CD4-positive, alpha-beta T cell (primary cell): ENCODE measurements at regions not wholly inside any gene's neighbourhood (a gene's known extent, or its start where the extent isn't known, plus 50 kb on each side); places are given as distances from the start of the nearest gene placed in this dataset.

Experiments
- ATAC-seq: fragments of 200-7000 bp; cut with Tn5 transposase; one replicate; pipeline ENCODE4 v1.10.0; 2022; ENCODE audit warnings: mild to moderate bottlenecking; ENCODE audit not compliant: poor library complexity
- CTCF ChIA-PET: fragments of 350-600 bp; sonication (Branson Sonifier 250); formaldehyde crosslinking; loops from one replicate; lab custom pipeline; 2021; ENCODE audit warnings: antibody characterized with exemption, inconsistent platforms; lab: Charles Lee
- POLR2A ChIA-PET: fragments of 350-600 bp; sonication (Branson Sonifier 250); formaldehyde crosslinking; loops from one replicate; lab custom pipeline; 2021; ENCODE audit warnings: antibody characterized with exemption, inconsistent platforms; lab: Charles Lee
- DNase-seq, 14 experiments: peaks; one replicate each; pipeline ENCODE4 v3.0.0-alpha.2; 2013 to 2020; ENCODE audit warnings: mixed read lengths in 2 of 14
- H3K27ac ChIP-seq, 2 donors: one replicate each; pipeline versions ENCODE4 v1.5.1 to v1.7.0; 2013; ENCODE audit warnings: low read length in 2 of 2, low read depth in 1 of 2, mild to moderate bottlenecking in 1 of 2
- H3K27me3 ChIP-seq, 2 experiments: 1 replicate in 1 of 2; 2 replicates in 1 of 2; pipeline versions ENCODE4 v1.6.1 to v1.7.0; 2013; ENCODE audit warnings: low read length in 2 of 2, control low read depth in 1 of 2, mild to moderate bottlenecking in 1 of 2, moderate library complexity in 1 of 2; ENCODE audit not compliant: insufficient read depth in 2 of 2, control insufficient read depth in 1 of 2
- H3K36me3 ChIP-seq: one replicate; pipeline ENCODE4 v1.6.1; 2013; ENCODE audit warnings: low read length, control low read depth; ENCODE audit not compliant: insufficient read depth
- H3K4me1 ChIP-seq: one replicate; pipeline ENCODE4 v1.6.1; 2013; ENCODE audit warnings: low read length, control low read depth; ENCODE audit not compliant: insufficient read depth
- H3K4me3 ChIP-seq: one replicate; pipeline ENCODE4 v1.5.1; 2013; ENCODE audit warnings: mild to moderate bottlenecking, low read length, moderate library complexity
- H3K9me3 ChIP-seq, 2 experiments: 1 replicate in 1 of 2; 2 replicates in 1 of 2; pipeline versions ENCODE4 v1.6.1 to v1.7.0; 2013; ENCODE audit warnings: low read length in 2 of 2, mild to moderate bottlenecking in 2 of 2, control low read depth in 1 of 2, moderate library complexity in 1 of 2; ENCODE audit not compliant: control insufficient read depth in 1 of 2, insufficient read depth in 1 of 2
- H3K27ac Mint-ChIP-seq: one replicate; pipeline ENCODE4 v1.8.0; 2020; ENCODE audit warnings: mixed read lengths
- H3K27me3 Mint-ChIP-seq: one replicate; pipeline ENCODE4 v1.8.0; 2021; ENCODE audit warnings: mixed read lengths
- H3K36me3 Mint-ChIP-seq: one replicate; pipeline ENCODE4 v1.8.0; 2021; ENCODE audit warnings: low read depth, mixed read lengths
- H3K4me1 Mint-ChIP-seq: one replicate; pipeline ENCODE4 v1.8.0; 2021; ENCODE audit warnings: low read depth, mixed read lengths
- H3K4me3 Mint-ChIP-seq: one replicate; pipeline ENCODE4 v1.8.0; 2020; ENCODE audit warnings: mild to moderate bottlenecking, mixed read lengths
- H3K9me3 Mint-ChIP-seq: one replicate; pipeline ENCODE4 v1.8.0; 2020; ENCODE audit warnings: mixed read lengths
- intact Hi-C, 2 experiments: fragments of 100-400 bp; cut with DNase I in 1 of 2; cut with micrococcal nuclease in 1 of 2; formaldehyde crosslinking; loops; one replicate each; pipeline versions ENCODE4 v1.15.1 to v1.9.0; 2023 to 2025; cut with DNase I, micrococcal nuclease
- TF ChIP-seq, protein P1 (sequence below): fragments of 200-600 bp; IDR thresholded peaks from one replicate; pipeline ENCODE4 v1.8.0; 2022; ENCODE audit warnings: antibody characterized with exemption, mild to moderate bottlenecking

DNA sequence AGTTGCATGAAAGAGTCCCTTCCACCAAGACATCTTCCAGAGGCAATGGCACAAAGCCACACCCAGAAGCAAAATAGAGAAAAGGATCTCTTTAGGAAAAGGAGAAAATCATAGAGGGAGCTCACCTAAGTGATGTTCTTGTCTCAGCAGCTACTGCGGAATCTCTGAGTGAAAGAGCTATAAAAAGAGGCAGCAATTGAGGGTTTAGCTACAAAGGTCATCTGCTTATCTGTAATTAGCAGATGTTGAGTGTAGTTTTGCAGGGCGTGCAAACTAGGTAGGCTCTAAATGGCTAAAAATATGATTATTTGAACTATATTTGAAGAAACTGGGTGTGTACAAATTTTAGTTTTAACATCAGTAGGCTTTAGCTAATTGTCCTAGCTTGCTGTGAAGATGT is 276.0 kb downstream of the HS3ST1 start:
- H3K4me1 ChIP-seq: no peaks in the 10 kb centered on the region
- peaks cover 10% of the 10 kb centered on the region for H3K27me3 Mint-ChIP-seq
- H3K27ac ChIP-seq: no peak overlapping the region
- intact Hi-C loops: no loop called here
- no peaks in the 10 kb centered on the region for H3K9me3 ChIP-seq
- DNase-seq (no peak), ATAC-seq (no peak)
- no peaks in the 10 kb centered on the region for H3K36me3 ChIP-seq
- no peak overlapping the region for H3K4me3 ChIP-seq
- no peaks in the 10 kb centered on the region for H3K27me3 ChIP-seq
- POLR2A ChIA-PET: no interaction called here
- no peaks in the 10 kb centered on the region for H3K9me3 Mint-ChIP-seq
- peaks cover 13% of the 10 kb centered on the region for H3K4me1 Mint-ChIP-seq
- H3K4me3 Mint-ChIP-seq: no peak overlapping the region
- no peak overlapping the region for H3K27ac Mint-ChIP-seq
- no peaks in the 10 kb centered on the region for H3K36me3 Mint-ChIP-seq
- TF ChIP-seq, protein P1, sequence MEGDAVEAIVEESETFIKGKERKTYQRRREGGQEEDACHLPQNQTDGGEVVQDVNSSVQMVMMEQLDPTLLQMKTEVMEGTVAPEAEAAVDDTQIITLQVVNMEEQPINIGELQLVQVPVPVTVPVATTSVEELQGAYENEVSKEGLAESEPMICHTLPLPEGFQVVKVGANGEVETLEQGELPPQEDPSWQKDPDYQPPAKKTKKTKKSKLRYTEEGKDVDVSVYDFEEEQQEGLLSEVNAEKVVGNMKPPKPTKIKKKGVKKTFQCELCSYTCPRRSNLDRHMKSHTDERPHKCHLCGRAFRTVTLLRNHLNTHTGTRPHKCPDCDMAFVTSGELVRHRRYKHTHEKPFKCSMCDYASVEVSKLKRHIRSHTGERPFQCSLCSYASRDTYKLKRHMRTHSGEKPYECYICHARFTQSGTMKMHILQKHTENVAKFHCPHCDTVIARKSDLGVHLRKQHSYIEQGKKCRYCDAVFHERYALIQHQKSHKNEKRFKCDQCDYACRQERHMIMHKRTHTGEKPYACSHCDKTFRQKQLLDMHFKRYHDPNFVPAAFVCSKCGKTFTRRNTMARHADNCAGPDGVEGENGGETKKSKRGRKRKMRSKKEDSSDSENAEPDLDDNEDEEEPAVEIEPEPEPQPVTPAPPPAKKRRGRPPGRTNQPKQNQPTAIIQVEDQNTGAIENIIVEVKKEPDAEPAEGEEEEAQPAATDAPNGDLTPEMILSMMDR: no peak
- CTCF ChIA-PET: no interaction called here

DNA sequence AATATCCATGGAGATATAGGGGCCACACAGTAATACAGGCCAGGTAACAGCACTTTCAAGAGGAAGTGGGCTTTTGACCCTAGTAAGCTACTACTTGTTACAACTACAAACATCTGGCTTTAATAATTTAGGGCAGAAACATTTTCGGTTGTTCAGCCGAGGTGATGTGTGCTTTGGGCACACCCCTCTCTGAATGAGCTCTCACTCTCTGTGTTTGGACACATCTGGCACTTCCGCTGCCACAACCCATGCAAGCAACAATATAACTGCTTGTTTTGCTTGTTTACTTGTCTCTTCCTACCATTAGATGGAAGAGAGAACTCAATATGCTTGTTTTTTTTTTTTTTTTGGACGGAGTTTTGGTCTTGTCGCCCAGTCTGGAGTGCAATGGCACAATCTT is 277.2 kb downstream of the HS3ST1 start:
- Mint-ChIP-seq H3K9me3 (no peaks in the 10 kb centered on the region), H3K36me3 (no peaks in the 10 kb centered on the region), H3K4me1 (peaks cover 13% of the 10 kb centered on the region), H3K27me3 (peaks cover 10% of the 10 kb centered on the region), H3K4me3 (no peak overlapping the region), H3K27ac (no peak overlapping the region)
- DNase-seq (no peak), ATAC-seq (no peak)
- no peak overlapping the region for H3K27ac ChIP-seq
- POLR2A ChIA-PET: no interaction called here
- H3K27me3 ChIP-seq: no peaks in the 10 kb centered on the region
- H3K36me3 ChIP-seq: no peaks in the 10 kb centered on the region
- no peaks in the 10 kb centered on the region for H3K4me1 ChIP-seq
- TF ChIP-seq, protein P1: no peak
- no peak overlapping the region for H3K4me3 ChIP-seq
- intact Hi-C loops: no loop called here
- no peaks in the 10 kb centered on the region for H3K9me3 ChIP-seq
- CTCF ChIA-PET: no interaction called here

DNA sequence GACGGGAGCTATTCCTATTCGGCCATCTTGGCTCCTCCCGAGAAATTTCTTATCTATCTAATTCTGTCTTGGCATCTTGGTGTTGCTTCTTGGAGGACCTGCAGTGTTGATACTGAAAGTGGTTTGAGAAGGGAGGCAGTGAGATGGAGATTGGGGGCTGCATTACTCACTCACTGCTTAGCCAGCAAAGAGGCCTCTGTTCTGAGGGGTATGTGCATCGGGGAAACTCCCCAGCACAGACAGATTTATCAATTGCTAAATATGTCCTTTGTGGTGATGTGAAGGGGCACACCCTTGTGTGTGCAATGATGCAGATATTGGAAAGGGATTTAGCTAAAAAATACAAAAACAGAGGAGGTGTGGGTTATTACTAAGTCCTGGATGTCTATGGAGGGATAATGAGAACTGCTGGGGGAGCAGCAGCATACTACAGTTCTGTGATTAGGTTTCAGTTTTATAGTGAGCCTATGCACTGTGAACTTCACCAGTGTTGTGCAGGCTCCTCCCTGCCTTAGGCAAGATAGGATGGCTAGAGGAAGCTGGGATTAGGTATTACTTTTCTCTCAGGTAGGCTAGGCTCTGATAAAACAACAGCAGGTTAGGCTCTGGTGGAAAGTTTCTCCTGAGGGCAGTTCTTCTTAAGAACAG is 279.0 kb downstream of the HS3ST1 start:
- no peaks in the 10 kb centered on the region for H3K9me3 Mint-ChIP-seq
- ChIA-PET POLR2A (no interaction called here), CTCF (no interaction called here)
- H3K4me1 ChIP-seq: no peaks in the 10 kb centered on the region
- H3K27me3 ChIP-seq: no peaks in the 10 kb centered on the region
- H3K27ac ChIP-seq: no peak overlapping the region
- H3K4me3 Mint-ChIP-seq: no peak overlapping the region
- no peaks in the 10 kb centered on the region for H3K9me3 ChIP-seq
- DNase-seq (no peak), ATAC-seq (no peak)
- no peaks in the 10 kb centered on the region for H3K4me1 Mint-ChIP-seq
- peaks cover 10% of the 10 kb centered on the region for H3K27me3 Mint-ChIP-seq
- TF ChIP-seq, protein P1: no peak
- H3K36me3 ChIP-seq: no peaks in the 10 kb centered on the region
- H3K27ac Mint-ChIP-seq: no peak overlapping the region
- H3K36me3 Mint-ChIP-seq: no peaks in the 10 kb centered on the region
- intact Hi-C loops: no loop called here
- no peak overlapping the region for H3K4me3 ChIP-seq
